ENCODE measurements at regions not wholly inside any gene's neighbourhood (a gene's known extent, or its start where the extent isn't known, plus 50 kb on each side); places are given as distances from the start of the nearest gene placed in this dataset.

DNA sequence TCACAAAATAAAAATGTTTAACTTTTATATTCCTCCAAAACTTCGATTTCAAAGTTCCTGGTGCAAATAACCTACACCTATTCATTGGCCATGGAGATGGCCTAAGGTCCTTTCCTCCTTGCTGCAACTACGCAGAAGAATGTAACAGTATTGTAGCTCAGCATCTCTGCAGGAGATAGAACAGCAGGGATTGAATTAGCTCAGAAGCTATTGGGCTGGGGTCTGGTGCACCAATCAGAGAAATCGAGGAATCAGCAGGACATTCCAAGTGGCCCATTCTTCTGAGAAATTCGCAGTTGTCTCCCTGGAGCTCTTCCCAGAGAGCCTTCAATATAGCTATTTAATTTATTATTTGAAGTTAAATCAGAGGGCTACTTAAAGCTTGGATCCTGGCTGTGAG, 560.6 kb downstream of the GATA3 start:
- TF ChIP-seq, protein P1, sequence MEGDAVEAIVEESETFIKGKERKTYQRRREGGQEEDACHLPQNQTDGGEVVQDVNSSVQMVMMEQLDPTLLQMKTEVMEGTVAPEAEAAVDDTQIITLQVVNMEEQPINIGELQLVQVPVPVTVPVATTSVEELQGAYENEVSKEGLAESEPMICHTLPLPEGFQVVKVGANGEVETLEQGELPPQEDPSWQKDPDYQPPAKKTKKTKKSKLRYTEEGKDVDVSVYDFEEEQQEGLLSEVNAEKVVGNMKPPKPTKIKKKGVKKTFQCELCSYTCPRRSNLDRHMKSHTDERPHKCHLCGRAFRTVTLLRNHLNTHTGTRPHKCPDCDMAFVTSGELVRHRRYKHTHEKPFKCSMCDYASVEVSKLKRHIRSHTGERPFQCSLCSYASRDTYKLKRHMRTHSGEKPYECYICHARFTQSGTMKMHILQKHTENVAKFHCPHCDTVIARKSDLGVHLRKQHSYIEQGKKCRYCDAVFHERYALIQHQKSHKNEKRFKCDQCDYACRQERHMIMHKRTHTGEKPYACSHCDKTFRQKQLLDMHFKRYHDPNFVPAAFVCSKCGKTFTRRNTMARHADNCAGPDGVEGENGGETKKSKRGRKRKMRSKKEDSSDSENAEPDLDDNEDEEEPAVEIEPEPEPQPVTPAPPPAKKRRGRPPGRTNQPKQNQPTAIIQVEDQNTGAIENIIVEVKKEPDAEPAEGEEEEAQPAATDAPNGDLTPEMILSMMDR (IDR thresholded peaks at IDR 0.05; ENCODE audit: unreplicated experiment): no peak
- no peaks in the 10 kb centered on the region for H3K27me3 Mint-ChIP-seq (ENCODE audit: unreplicated experiment)
- no peaks in the 10 kb centered on the region for H3K9me3 Mint-ChIP-seq (ENCODE audit: unreplicated experiment)
- no peaks in the 10 kb centered on the region for H3K36me3 Mint-ChIP-seq (ENCODE audit: low read depth, unreplicated experiment)
- H3K27ac Mint-ChIP-seq (ENCODE audit: unreplicated experiment): no peak overlapping the region
- H3K4me1 Mint-ChIP-seq (ENCODE audit: unreplicated experiment): peaks cover 4% of the 10 kb centered on the region
- no peak for DNase-seq (ENCODE audit: low spot score)
- H3K4me3 Mint-ChIP-seq (ENCODE audit: unreplicated experiment): no peak overlapping the region

DNA sequence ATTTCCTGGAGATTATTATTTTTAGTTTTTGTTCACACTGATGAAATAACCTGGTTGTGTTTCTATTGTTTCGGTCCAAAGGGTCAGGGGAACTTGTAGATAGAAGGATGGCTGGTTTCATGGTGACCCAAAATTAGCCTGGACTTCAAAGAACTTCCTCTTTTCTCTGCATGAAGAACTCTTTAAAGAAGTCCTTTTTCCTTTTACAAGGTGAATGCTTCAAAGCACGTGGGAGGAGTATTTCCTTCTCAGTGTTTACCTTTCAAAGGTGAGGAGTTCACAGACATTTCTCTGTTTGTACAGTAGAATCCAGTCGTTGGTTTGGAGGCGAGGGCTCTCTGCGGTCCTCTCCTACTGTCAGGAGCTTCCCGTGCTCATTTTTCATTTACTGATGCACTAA, 561.7 kb downstream of the GATA3 start:
- DNase-seq (ENCODE audit: low spot score): no peak
- no peaks in the 10 kb centered on the region for H3K27me3 Mint-ChIP-seq (ENCODE audit: unreplicated experiment)
- H3K36me3 Mint-ChIP-seq (ENCODE audit: low read depth, unreplicated experiment): no peaks in the 10 kb centered on the region
- TF ChIP-seq, protein P1 (IDR thresholded peaks at IDR 0.05; ENCODE audit: unreplicated experiment): no peak
- H3K27ac Mint-ChIP-seq (ENCODE audit: unreplicated experiment): no peak overlapping the region
- no peaks in the 10 kb centered on the region for H3K9me3 Mint-ChIP-seq (ENCODE audit: unreplicated experiment)
- peaks cover 4% of the 10 kb centered on the region for H3K4me1 Mint-ChIP-seq (ENCODE audit: unreplicated experiment)
- no peak overlapping the region for H3K4me3 Mint-ChIP-seq (ENCODE audit: unreplicated experiment)

DNA sequence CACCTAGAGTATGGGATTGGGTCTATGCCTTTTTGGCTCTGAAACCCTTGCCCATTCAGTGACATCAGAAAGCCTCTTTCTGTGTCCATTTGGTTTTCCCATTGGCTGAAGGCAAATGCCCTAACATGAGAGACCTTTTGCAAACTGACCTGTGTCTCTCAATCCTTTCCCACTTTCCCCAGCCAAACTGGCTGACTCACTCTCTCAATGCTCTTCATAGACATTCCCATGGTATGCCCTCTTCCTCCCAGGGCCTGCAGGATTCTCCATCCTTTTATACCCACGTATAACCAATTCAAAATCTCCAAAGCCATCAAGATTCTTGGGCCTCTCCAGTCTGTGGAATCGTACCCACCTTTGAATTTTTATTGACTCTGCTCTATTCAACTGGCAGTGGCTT, 563.3 kb downstream of the GATA3 start:
- Mint-ChIP-seq H3K27me3 (ENCODE audit: unreplicated experiment) (peaks cover 2% of the 10 kb centered on the region), H3K4me1 (ENCODE audit: unreplicated experiment) (peaks cover 4% of the 10 kb centered on the region), H3K4me3 (ENCODE audit: unreplicated experiment) (no peak overlapping the region), H3K27ac (ENCODE audit: unreplicated experiment) (no peak overlapping the region), H3K36me3 (ENCODE audit: low read depth, unreplicated experiment) (no peaks in the 10 kb centered on the region), H3K9me3 (ENCODE audit: unreplicated experiment) (no peaks in the 10 kb centered on the region)
- DNase-seq (ENCODE audit: low spot score): no peak
- TF ChIP-seq, protein P1 (IDR thresholded peaks at IDR 0.05; ENCODE audit: unreplicated experiment): no peak

DNA sequence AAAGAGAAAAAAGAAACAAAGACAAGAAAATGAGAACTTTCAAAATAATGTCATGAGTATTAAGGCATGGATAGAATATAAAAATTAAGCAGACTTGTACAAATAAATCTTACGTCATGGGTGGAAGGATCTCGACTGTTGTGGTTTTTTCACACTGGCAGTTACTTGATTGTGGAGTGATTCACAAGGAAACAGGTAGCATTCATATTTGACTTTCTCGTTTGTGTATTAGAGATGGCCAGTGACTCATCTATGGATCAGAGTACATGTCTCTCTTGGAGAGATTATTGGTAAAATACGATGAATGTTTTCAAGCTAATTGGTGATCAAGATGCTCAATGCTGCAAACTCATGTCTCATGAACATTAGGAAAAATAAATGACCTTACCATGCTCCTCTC, 564.3 kb downstream of the GATA3 start:
- Mint-ChIP-seq H3K4me3 (ENCODE audit: unreplicated experiment) (no peak overlapping the region), H3K27ac (ENCODE audit: unreplicated experiment) (no peak overlapping the region), H3K27me3 (ENCODE audit: unreplicated experiment) (peaks cover 2% of the 10 kb centered on the region), H3K36me3 (ENCODE audit: low read depth, unreplicated experiment) (no peaks in the 10 kb centered on the region), H3K4me1 (ENCODE audit: unreplicated experiment) (peaks cover 4% of the 10 kb centered on the region), H3K9me3 (ENCODE audit: unreplicated experiment) (no peaks in the 10 kb centered on the region)
- TF ChIP-seq, protein P1 (IDR thresholded peaks at IDR 0.05; ENCODE audit: unreplicated experiment): no peak
- DNase-seq (ENCODE audit: low spot score): no peak

DNA sequence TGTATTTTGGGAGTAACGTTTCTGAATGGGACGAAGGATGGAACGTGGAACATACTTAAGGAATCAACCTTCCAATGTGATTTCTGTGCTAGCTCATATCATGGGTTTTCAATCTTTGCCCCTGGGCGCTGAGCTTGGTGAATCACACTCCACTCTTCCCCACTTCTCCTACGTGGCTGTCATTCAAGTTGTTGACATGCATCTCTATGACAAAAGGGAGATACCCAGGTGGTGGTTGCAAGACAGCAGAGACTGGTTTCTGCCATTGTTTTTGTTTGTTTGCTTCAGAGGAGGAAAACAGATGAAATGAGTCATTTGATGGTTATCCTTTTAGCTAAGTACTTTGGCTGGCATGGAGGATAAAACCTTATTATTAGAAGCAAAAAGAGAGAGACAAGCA, 573.9 kb downstream of the GATA3 start:
- H3K27me3 Mint-ChIP-seq (ENCODE audit: unreplicated experiment): no peaks in the 10 kb centered on the region
- no peak for DNase-seq (ENCODE audit: low spot score)
- H3K9me3 Mint-ChIP-seq (ENCODE audit: unreplicated experiment): no peaks in the 10 kb centered on the region
- TF ChIP-seq, protein P1 (IDR thresholded peaks at IDR 0.05; ENCODE audit: unreplicated experiment): no peak
- no peak overlapping the region for H3K27ac Mint-ChIP-seq (ENCODE audit: unreplicated experiment)
- no peak overlapping the region for H3K4me3 Mint-ChIP-seq (ENCODE audit: unreplicated experiment)
- H3K4me1 Mint-ChIP-seq (ENCODE audit: unreplicated experiment): no peaks in the 10 kb centered on the region
- no peaks in the 10 kb centered on the region for H3K36me3 Mint-ChIP-seq (ENCODE audit: low read depth, unreplicated experiment)
